H9 (cell line): ENCODE measurements at regions not wholly inside any gene's neighbourhood (a gene's known extent, or its start where the extent isn't known, plus 50 kb on each side); places are given as distances from the start of the nearest gene placed in this dataset.

Experiments
- DNase-seq: peaks from one replicate; pipeline ENCODE4 v3.0.0-alpha.2; 2017
- H2AFZ ChIP-seq: one replicate; pipeline ENCODE4 v1.6.1; 2013; ENCODE audit warnings: mild to moderate bottlenecking, low read length, control low read depth, moderate library complexity
- H2AK5ac ChIP-seq: 2 replicates; pipeline ENCODE4 v1.6.1; 2013; ENCODE audit warnings: low read length, control low read depth, mixed read lengths; ENCODE audit not compliant: insufficient read length
- H2BK120ac ChIP-seq: one replicate; pipeline ENCODE4 v1.6.1; 2013; ENCODE audit warnings: low read depth, mild to moderate bottlenecking, low read length, control low read depth, inconsistent platforms; ENCODE audit not compliant: poor library complexity, severe bottlenecking
- H2BK12ac ChIP-seq: 2 replicates; pipeline ENCODE4 v1.6.1; 2013; ENCODE audit warnings: low read length, control low read depth, mixed read lengths, low read depth; ENCODE audit not compliant: insufficient read length
- H2BK15ac ChIP-seq: 2 replicates; pipeline ENCODE4 v1.6.1; 2013; ENCODE audit warnings: low read depth, low read length, control low read depth
- H2BK20ac ChIP-seq: one replicate; pipeline ENCODE4 v1.6.1; 2013; ENCODE audit warnings: low read depth, mild to moderate bottlenecking, low read length, control low read depth, inconsistent platforms; ENCODE audit not compliant: poor library complexity, severe bottlenecking
- H2BK5ac ChIP-seq: 2 replicates; pipeline ENCODE4 v1.6.1; 2013; ENCODE audit warnings: low read length, control low read depth, mixed read lengths; ENCODE audit not compliant: insufficient read length
- H3K14ac ChIP-seq: 2 replicates; pipeline ENCODE4 v1.6.1; 2013; ENCODE audit warnings: low read length, control low read depth; ENCODE audit not compliant: insufficient read depth
- H3K18ac ChIP-seq: 2 replicates; pipeline ENCODE4 v1.6.1; 2013; ENCODE audit warnings: low read depth, mild to moderate bottlenecking, mixed read lengths, low read length, control low read depth; ENCODE audit not compliant: insufficient read length
- H3K23ac ChIP-seq: 2 replicates; pipeline ENCODE4 v1.6.1; 2013; ENCODE audit warnings: low read length, control low read depth, mixed read lengths, low read depth; ENCODE audit not compliant: insufficient read length
- H3K23me2 ChIP-seq: 2 replicates; pipeline ENCODE4 v1.6.1; 2013; ENCODE audit warnings: low read depth, mild to moderate bottlenecking, mixed read lengths, low read length, control low read depth; ENCODE audit not compliant: insufficient read length, poor library complexity, severe bottlenecking
- H3K27ac ChIP-seq: 2 replicates; pipeline ENCODE4 v1.5.1; 2013; ENCODE audit warnings: low read length, control low read depth, mixed read lengths, low read depth; ENCODE audit not compliant: insufficient read length
- H3K27me3 ChIP-seq: 2 replicates; pipeline ENCODE4 v1.6.1; 2013; ENCODE audit warnings: low read length, control low read depth, inconsistent platforms; ENCODE audit not compliant: insufficient read depth
- H3K4ac ChIP-seq: 2 replicates; pipeline ENCODE4 v1.6.1; 2013; ENCODE audit warnings: low read depth, mild to moderate bottlenecking, control low read depth, inconsistent platforms, low read length, moderate library complexity
- H3K4me1 ChIP-seq: 2 replicates; pipeline ENCODE4 v1.6.1; 2013; ENCODE audit warnings: low read length, control low read depth, inconsistent platforms; ENCODE audit not compliant: insufficient read depth
- H3K4me2 ChIP-seq: 2 replicates; pipeline ENCODE4 v1.6.1; 2013; ENCODE audit warnings: low read length, control low read depth, mixed read lengths; ENCODE audit not compliant: insufficient read length, insufficient read depth
- H3K56ac ChIP-seq: 2 replicates; pipeline ENCODE4 v1.6.1; 2013; ENCODE audit warnings: low read depth, mild to moderate bottlenecking, mixed read lengths, low read length, control low read depth; ENCODE audit not compliant: insufficient read length
- H3K79me1 ChIP-seq: 2 replicates; pipeline ENCODE4 v1.6.1; 2013; ENCODE audit warnings: low read depth, mild to moderate bottlenecking, moderate library complexity, low read length, control low read depth, inconsistent platforms; ENCODE audit not compliant: insufficient read depth, poor library complexity, severe bottlenecking
- H3K79me2 ChIP-seq: 2 replicates; pipeline ENCODE4 v1.6.1; 2013; ENCODE audit warnings: low read length, control low read depth, inconsistent platforms; ENCODE audit not compliant: insufficient read depth
- H3K9ac ChIP-seq: 2 replicates; pipeline ENCODE4 v1.6.1; 2013; ENCODE audit warnings: low read length, control low read depth, mixed read lengths; ENCODE audit not compliant: insufficient read length; ENCODE audit errors: extremely low read depth
- H3K9me3 ChIP-seq: one replicate; pipeline ENCODE4 v1.6.1; 2013; ENCODE audit warnings: low read depth, low read length, inconsistent platforms; ENCODE audit not compliant: control insufficient read depth
- H3T11ph ChIP-seq: one replicate; pipeline ENCODE4 v1.6.1; 2013; ENCODE audit warnings: mild to moderate bottlenecking, low read length, control low read depth, inconsistent platforms
- H4K20me1 ChIP-seq: one replicate; pipeline ENCODE4 v1.6.1; 2013; ENCODE audit not compliant: control insufficient read depth, insufficient read length, insufficient read depth
- H4K5ac ChIP-seq: 2 replicates; pipeline ENCODE4 v1.6.1; 2013; ENCODE audit warnings: low read depth, mild to moderate bottlenecking, mixed read lengths, low read length, control low read depth; ENCODE audit not compliant: insufficient read length
- H4K8ac ChIP-seq: replicated peaks from 2 replicates; pipeline ENCODE4 v1.6.1; 2013; ENCODE audit warnings: low read length, control low read depth, mixed read lengths, low read depth; ENCODE audit not compliant: insufficient read length
- H4K91ac ChIP-seq: 2 replicates; pipeline ENCODE4 v1.6.1; 2013; ENCODE audit warnings: low read depth, mild to moderate bottlenecking, moderate library complexity, mixed read lengths, low read length, control low read depth; ENCODE audit not compliant: insufficient read length
- H3K27ac Mint-ChIP-seq, 3 experiments: 2 replicates in 2 of 3; 3 replicates in 1 of 3; pipeline ENCODE4 v1.8.0; 2020 to 2021; ENCODE audit warnings: mixed read lengths in 3 of 3, mild to moderate bottlenecking in 1 of 3, moderate library complexity in 1 of 3
- H3K27me3 Mint-ChIP-seq: 2 replicates; pipeline ENCODE4 v1.8.0; 2021; ENCODE audit warnings: low read depth, mild to moderate bottlenecking, moderate library complexity, mixed read lengths
- H3K36me3 Mint-ChIP-seq, 3 experiments: 2 replicates in 2 of 3; 3 replicates in 1 of 3; pipeline ENCODE4 v1.8.0; 2020 to 2021; ENCODE audit warnings: low read depth in 3 of 3, mixed read lengths in 3 of 3; ENCODE audit not compliant: insufficient read depth in 1 of 3
- H3K4me1 Mint-ChIP-seq, 2 experiments: 2 replicates each; pipeline ENCODE4 v1.8.0; 2020; ENCODE audit warnings: mixed read lengths in 2 of 2
- H3K4me3 Mint-ChIP-seq, 2 experiments: 2 replicates in 1 of 2; 3 replicates in 1 of 2; pipeline ENCODE4 v1.8.0; 2020 to 2021; ENCODE audit warnings: mild to moderate bottlenecking in 2 of 2, mixed read lengths in 2 of 2, moderate library complexity in 1 of 2
- H3K9me3 Mint-ChIP-seq, 2 experiments: 2 replicates in 1 of 2; 3 replicates in 1 of 2; pipeline ENCODE4 v1.8.0; 2020; ENCODE audit warnings: mild to moderate bottlenecking in 2 of 2, mixed read lengths in 2 of 2, moderate library complexity in 1 of 2
- WGBS: extraction: QIAGEN DNeasy Blood & Tissue Kit; methylation state at CpG from one replicate; pipeline ENCODE4 v1.1.7; 2013; ENCODE audit warnings: missing lambda C conversion rate, low lambda C conversion rate, mixed read lengths; ENCODE audit not compliant: insufficient read length; ENCODE audit errors: extremely low coverage; 5-methylcytosine and 5-hydroxymethylcytosine counted together
- TF ChIP-seq, protein P1 (sequence below): fragments of 200-600 bp; sonication (generic); conservative IDR thresholded peaks from 3 replicates; pipeline ENCODE4 v1.8.0; 2021; ENCODE audit warnings: antibody characterized with exemption, mild to moderate bottlenecking

DNA sequence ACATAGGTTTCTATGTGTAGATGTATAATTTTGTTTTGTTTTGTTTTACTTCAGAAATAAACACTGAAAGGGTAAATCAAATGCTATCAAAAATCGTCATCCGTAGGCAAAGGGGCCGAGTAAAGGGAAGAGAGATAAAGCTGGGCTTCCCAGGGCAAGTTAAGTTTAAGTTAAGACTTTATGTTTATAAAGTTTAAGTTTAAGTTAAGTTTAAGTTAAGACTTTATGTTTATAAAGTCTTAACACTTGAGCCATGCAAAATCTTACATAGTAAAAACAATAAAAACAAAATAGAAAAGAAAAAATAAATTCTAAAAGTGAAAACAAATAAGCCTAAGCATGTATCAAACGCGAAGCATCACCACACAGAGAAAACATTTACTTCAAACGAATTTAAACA lies 216.1 kb upstream of the SYNDIG1 start:
- H3K56ac ChIP-seq = no peak overlapping the region
- no peak overlapping the region for H2BK12ac ChIP-seq
- no peak overlapping the region for H4K5ac ChIP-seq
- no peaks in the 10 kb centered on the region for H3K36me3 Mint-ChIP-seq
- no peaks in the 10 kb centered on the region for H3K4me1 Mint-ChIP-seq
- H4K20me1 ChIP-seq = no peaks in the 10 kb centered on the region
- no peak overlapping the region for H3T11ph ChIP-seq
- H3K27me3 Mint-ChIP-seq = 0 out of 2 replicates have a peak, but pooled peaks cover 2% of the 10 kb centered on the region
- H3K4ac ChIP-seq = no peak overlapping the region
- no peaks in the 10 kb centered on the region for H3K9me3 ChIP-seq
- no peak overlapping the region for H4K8ac ChIP-seq
- H3K4me2 ChIP-seq = no peak overlapping the region
- no peak overlapping the region for H2BK120ac ChIP-seq
- DNase-seq = no peak
- no peaks in the 10 kb centered on the region for H3K27me3 ChIP-seq
- H3K23ac ChIP-seq = no peak overlapping the region
- no peaks in the 10 kb centered on the region for H3K79me2 ChIP-seq
- no peak overlapping the region for H3K9ac ChIP-seq
- H2BK15ac ChIP-seq = no peak overlapping the region
- no peak overlapping the region for H2AK5ac ChIP-seq
- H3K79me1 ChIP-seq = no peaks in the 10 kb centered on the region
- H3K4me3 Mint-ChIP-seq = no peak overlapping the region
- TF ChIP-seq, protein P1, sequence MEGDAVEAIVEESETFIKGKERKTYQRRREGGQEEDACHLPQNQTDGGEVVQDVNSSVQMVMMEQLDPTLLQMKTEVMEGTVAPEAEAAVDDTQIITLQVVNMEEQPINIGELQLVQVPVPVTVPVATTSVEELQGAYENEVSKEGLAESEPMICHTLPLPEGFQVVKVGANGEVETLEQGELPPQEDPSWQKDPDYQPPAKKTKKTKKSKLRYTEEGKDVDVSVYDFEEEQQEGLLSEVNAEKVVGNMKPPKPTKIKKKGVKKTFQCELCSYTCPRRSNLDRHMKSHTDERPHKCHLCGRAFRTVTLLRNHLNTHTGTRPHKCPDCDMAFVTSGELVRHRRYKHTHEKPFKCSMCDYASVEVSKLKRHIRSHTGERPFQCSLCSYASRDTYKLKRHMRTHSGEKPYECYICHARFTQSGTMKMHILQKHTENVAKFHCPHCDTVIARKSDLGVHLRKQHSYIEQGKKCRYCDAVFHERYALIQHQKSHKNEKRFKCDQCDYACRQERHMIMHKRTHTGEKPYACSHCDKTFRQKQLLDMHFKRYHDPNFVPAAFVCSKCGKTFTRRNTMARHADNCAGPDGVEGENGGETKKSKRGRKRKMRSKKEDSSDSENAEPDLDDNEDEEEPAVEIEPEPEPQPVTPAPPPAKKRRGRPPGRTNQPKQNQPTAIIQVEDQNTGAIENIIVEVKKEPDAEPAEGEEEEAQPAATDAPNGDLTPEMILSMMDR = no peak
- H3K9me3 Mint-ChIP-seq = peaks cover 3 to 4% of the 10 kb centered on the region in 2 experiments; a peak in 1 of 5 replicates
- no peak overlapping the region for H4K91ac ChIP-seq
- no peak overlapping the region for H3K18ac ChIP-seq
- no peak overlapping the region for H3K27ac ChIP-seq
- H3K4me1 ChIP-seq = no peaks in the 10 kb centered on the region
- no peak overlapping the region for H3K14ac ChIP-seq
- no CpG with 5 or more reads among the region's 6 CpGs for WGBS
- no peak overlapping the region for H2BK20ac ChIP-seq
- no peaks in the 10 kb centered on the region for H3K23me2 ChIP-seq
- H3K27ac Mint-ChIP-seq = no peak overlapping the region
- no peak overlapping the region for H2AFZ ChIP-seq
- H2BK5ac ChIP-seq = no peak overlapping the region
